NCI-H1092 treated with DMSO at 0.1 percent for 48 hours (cell line): ENCODE measurements at regions not wholly inside any gene's neighbourhood (a gene's known extent, or its start where the extent isn't known, plus 50 kb on each side); places are given as distances from the start of the nearest gene placed in this dataset.

Experiments
- DNase-seq: peaks from one replicate; lab custom pipeline; 2025; lab: John Stamatoyannopoulos, UW

DNA sequence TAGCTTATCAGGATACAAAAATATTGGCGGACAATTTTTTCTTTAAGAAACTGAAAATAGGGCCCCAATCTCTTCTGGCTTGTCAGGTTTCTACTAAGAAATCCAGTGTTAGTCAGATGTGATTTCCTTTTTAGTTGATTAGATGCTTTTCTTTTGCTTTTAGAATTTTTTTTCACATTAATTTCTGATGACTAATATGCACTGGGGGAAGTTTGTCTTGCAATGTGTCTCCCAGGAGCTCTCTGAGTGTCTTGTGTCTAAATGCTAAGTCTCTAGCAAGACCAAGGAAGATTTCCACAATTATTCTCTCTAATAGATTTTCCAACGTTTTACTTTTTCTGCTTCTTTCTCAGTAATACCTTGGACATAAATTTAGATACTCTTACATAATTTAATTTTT lies 559.8 kb upstream of the TYRP1 start:
- no peak for DNase-seq

DNA sequence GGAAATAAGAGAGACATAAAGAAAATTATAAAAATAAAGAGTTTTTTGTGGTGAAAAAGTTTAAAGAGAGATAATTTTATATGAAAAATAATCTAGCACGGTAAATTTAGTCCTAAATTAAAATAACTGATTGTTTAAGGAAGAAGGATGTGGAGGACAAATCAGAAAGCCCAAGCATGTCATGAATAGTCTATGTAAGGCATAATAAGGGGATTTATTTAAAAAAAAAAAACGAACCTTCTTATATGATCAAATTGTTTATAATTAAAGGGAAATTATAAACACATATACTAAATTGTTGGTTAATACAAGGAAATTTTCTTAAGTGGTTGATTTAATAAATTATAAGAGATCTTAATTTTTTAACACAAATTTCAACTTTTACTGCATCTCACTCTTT lies 551.8 kb upstream of the TYRP1 start:
- DNase-seq: no peak

DNA sequence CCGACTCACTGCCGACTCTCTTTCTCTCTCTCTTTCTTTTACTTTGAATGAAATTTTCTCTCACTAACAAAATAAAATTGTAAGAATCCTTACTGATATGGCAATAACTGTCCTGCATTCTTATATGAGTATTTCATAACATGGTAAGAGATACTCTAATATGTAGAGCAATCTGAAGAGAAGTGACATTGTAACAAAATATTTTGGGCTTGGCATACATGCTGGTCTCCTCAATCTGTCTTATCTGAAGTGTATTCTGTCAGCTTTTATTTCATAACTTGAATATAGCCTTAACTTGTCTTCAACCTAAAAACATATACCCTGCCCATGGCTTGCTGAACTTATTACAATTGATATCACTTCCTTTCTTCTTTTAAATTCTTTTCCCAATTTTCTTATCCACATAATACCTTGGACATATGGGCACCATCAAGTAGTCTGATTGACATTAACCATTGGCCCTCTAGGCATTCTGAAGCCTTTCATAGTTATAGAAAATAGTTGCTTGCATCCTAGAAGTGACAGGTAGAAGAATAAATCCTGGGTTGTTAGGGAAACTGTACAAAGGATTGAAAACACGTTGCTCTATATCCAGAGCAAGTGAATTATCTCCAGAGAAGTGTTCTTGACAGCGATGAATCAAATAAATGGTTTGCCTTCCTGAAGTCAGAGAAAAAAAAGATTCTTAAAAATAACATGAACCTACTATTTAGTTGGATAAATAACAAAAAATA lies 537.6 kb upstream of the TYRP1 start:
- DNase-seq: no peak

DNA sequence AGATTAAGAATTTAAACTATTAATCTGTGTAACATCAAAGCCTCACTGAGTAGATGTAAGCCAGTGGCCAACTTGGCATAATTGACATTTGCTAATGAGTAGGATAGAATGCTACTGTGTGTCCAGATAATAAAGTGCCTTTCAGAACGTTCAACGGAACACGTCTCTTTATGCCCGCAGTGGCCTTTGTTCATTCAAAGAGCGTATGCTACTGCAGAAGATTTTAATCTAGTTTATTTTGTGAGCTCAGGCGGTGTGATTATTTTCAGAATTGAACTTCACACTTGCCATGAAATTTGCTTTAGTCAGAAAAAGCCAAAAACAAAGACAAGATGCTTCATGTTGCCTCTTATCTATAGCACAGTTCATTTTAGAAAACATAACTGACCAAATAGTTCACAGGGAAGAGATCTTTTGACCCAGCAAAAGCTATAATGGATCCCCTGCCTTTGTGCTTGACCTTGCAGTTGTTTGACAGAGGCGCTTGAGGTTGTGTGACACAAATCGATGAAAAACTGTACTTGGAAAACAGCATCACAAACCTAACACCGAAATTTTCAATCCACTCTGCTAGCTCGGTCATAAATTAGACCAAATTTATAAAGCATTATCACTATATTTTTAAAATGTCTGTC lies 530.9 kb upstream of the TYRP1 start:
- no peak for DNase-seq

GRCh38 chr9:12163723-12164458 lies 529.3 kb upstream of the TYRP1 start:
- no peak for DNase-seq

- no peak for DNase-seq
These were observed 526.7 kb upstream of the TYRP1 start for GRCh38 chr9:12166518-12166917.

- DNase-seq: no peak
These were observed 522.7 kb upstream of the TYRP1 start for GRCh38 chr9:12170456-12170855.

DNA sequence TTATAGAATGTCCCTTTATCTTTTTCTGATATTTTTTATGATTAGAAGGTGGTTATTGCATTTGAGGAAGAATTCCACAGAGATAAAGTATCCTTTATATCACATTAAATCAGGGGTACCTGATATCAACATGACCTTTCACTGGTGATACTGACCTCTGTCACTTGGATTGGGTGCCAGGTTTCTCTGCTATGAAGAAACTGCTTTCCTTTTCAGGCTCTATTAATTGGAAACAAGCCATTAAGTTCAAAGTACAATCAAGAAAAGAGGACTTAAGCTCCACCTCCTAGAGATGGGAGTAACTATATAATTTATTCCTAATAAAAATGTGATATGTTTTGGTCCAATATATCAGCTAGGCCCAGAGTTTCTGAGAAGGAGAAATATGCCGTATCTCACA lies 514.6 kb upstream of the TYRP1 start:
- no peak for DNase-seq

- no peak for DNase-seq
These were observed 510.4 kb upstream of the TYRP1 start for GRCh38 chr9:12182806-12183205.

DNA sequence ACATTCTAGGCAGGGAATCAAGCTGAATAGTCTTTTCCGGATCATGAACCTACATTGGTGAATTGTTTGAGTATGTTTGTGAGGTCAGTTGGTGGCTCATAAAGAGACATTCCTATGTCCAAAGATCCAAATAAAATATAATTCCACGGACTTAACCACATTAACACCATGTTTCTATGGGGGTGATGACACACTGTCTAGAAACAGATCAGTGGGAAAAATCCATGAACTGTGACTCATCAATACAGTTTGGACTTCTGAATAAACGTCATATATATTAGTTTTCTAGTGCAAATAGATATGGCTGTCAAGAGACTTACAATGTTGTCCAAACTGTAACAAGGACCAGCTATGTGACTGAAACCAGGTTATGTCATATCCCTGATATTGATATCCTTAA lies 509.9 kb upstream of the TYRP1 start:
- no peak for DNase-seq

- no peak for DNase-seq
These were observed 507.3 kb upstream of the TYRP1 start for GRCh38 chr9:12185856-12186255.

GRCh38 chr9:12191630-12192029 lies 501.6 kb upstream of the TYRP1 start:
- DNase-seq: no peak

- no peak for DNase-seq
These were observed 498.5 kb upstream of the TYRP1 start for GRCh38 chr9:12194731-12195130.

DNA sequence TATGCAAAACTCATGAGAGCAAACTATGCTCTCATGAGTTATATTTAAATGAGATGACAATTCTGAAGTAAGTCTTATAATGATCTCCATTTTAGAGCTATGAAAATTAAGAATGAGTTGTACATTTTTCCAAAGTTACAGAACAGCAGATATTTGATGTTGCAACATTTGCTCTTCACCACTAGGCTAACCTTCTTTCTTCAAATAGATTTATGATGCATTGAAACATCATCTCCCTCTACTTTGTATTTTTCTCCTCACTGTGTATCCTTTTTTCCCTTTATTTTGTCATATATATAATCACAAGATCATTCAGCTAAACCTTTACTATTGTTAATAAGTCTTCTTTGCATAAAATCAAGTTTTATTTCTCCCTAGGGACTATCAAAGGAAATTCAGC lies 497.7 kb upstream of the TYRP1 start:
- no peak for DNase-seq

- DNase-seq: no peak
These were observed 488.7 kb upstream of the TYRP1 start for GRCh38 chr9:12204512-12204911.

GRCh38 chr9:12212860-12213259 lies 480.3 kb upstream of the TYRP1 start:
- no peak for DNase-seq

DNA sequence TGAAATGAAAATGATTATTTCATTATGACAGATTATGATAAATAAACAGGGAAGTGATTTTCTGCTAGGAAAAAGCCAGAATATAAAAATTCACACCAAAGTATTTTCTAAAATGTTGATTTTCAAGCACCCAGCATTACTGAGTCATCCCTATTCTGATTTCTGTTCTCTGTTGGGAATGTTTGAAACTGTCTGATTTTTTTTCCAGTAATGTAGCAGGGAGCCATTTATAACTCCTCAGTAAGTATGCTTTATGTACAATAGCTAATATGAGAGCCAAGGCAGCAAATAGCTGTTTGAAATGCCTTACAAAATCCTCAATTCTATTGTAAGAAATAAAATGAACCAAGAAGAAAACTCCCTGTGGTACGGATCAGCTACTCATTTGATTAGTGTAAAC lies 471.7 kb upstream of the TYRP1 start:
- DNase-seq: no peak

DNA sequence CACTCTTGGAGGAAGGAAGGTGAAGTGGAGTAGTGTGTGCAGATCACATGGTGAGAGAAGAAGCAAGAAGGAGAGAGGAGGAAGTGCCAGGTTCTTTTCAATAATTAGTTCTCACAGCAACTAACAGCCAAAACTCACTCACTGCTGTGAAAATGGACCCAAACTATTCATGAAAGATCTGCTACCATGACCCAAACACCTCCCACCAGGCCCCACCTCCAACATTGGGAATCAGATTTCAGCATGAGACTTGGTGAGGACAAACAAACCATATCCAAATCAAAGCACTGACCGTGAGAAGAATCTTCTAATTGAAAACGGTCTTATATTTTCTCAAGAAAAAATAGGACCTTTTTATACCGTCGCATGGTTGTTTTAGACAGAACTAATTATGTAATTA lies 468.7 kb upstream of the TYRP1 start:
- no peak for DNase-seq

DNA sequence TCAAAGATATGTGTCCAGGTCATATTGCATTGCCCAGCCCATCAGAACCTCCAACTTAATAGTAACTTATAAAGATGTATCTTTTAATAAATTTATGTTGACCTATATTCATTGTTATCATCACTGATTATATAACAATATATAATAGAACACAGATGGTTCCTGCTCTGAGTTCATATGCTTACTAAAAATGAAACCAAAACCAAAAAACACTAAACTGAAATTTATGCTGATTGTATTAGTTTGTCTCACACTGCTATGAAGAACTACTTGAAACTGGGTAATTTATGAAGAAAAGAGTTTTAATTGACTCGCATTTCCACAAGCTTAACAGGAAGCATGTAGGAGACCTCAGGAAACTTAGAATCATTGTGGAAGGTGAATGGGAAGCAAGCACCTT lies 462.5 kb upstream of the TYRP1 start:
- no peak for DNase-seq

GRCh38 chr9:12231832-12232231 lies 461.4 kb upstream of the TYRP1 start:
- no peak for DNase-seq

GRCh38 chr9:12232836-12233235 lies 460.3 kb upstream of the TYRP1 start:
- DNase-seq: no peak

DNA sequence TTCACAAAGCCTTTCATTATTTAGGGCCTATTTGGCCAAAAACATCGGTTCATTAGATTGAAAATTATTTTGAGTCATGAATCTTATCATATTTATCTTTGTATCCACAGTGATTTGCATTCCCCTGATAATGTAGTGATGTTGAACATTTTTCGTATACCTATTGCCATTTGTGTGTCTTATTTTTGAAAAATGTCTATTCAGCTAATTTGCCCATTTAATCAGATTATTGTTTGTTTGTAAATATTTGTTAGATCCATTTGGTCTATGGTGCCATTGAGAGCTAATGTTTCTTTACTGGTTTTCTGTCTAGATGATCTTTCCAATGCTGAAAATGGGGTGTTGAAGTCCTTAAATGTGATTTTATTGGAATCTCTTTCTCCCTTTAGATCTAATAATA lies 439.2 kb upstream of the TYRP1 start:
- no peak for DNase-seq

DNA sequence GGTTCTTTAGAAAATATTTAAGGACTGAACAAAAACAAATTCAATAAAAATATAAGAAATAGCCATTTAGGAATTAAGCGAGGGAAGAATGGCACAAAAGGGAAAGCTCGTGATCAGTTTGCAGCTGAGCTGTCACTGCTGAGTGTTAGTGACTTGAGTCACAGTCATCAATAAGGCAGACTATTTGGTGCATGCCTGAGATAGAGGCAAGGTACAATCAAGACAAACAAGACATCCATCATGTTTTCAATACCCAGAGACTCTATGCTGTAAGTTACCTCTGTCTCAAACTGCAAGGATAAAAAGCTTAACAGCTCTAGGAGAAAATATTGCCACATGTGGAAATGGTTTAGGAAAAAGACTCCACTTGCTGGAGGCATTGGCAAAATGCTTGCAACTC lies 426.4 kb upstream of the TYRP1 start:
- DNase-seq: no peak
